Progenitor cell of endocrine pancreas (in vitro differentiated cells): ENCODE measurements at regions not wholly inside any gene's neighbourhood (a gene's known extent, or its start where the extent isn't known, plus 50 kb on each side); places are given as distances from the start of the nearest gene placed in this dataset.

Experiments
- DNase-seq: peaks from one replicate; pipeline ENCODE4 v3.0.0; 2021; ENCODE audit warnings: low spot score; ENCODE audit not compliant: unreplicated experiment
- H3K27ac Mint-ChIP-seq: 2 replicates; pipeline ENCODE4 v1.8.0; 2021; ENCODE audit warnings: mild to moderate bottlenecking, moderate library complexity, mixed read lengths
- H3K27me3 Mint-ChIP-seq: 2 replicates; pipeline ENCODE4 v1.8.0; 2021; ENCODE audit warnings: mixed read lengths
- H3K36me3 Mint-ChIP-seq: 2 replicates; pipeline ENCODE4 v1.8.0; 2022; ENCODE audit warnings: mixed read lengths; ENCODE audit not compliant: insufficient read depth
- H3K4me1 Mint-ChIP-seq: 2 replicates; pipeline ENCODE4 v1.8.0; 2021; ENCODE audit warnings: low read depth, mixed read lengths
- H3K4me3 Mint-ChIP-seq: 2 replicates; pipeline ENCODE4 v1.8.0; 2021; ENCODE audit warnings: low read depth, mild to moderate bottlenecking, moderate library complexity, mixed read lengths
- H3K9me3 Mint-ChIP-seq: 2 replicates; pipeline ENCODE4 v1.8.0; 2021; ENCODE audit warnings: low read depth, mixed read lengths
- CTCF ChIP-seq: fragments of 200-600 bp; sonication (generic); IDR thresholded peaks from one replicate; pipeline ENCODE4 v1.5.0; 2021; ENCODE audit warnings: antibody characterized with exemption, mild to moderate bottlenecking; ENCODE audit not compliant: unreplicated experiment

GRCh38 chr21:16262091-16262490, 532.3 kb downstream of the USP25 start:
- Mint-ChIP-seq H3K36me3 (no peaks in the 10 kb centered on the region), H3K4me3 (no peak overlapping the region), H3K27me3 (no peaks in the 10 kb centered on the region), H3K27ac (no peak overlapping the region), H3K4me1 (peaks cover 20% of the 10 kb centered on the region), H3K9me3 (no peaks in the 10 kb centered on the region)
- DNase-seq: no peak
- no peak for TF ChIP-seq CTCF

GRCh38 chr21:16264319-16264718, 534.5 kb downstream of the USP25 start:
- Mint-ChIP-seq H3K27ac (no peak overlapping the region), H3K27me3 (no peaks in the 10 kb centered on the region), H3K36me3 (no peaks in the 10 kb centered on the region), H3K4me3 (no peak overlapping the region), H3K4me1 (peaks cover 1% of the 10 kb centered on the region), H3K9me3 (no peaks in the 10 kb centered on the region)
- DNase-seq: no peak
- no peak for TF ChIP-seq CTCF

- H3K27ac Mint-ChIP-seq: no peak overlapping the region
- no peak for DNase-seq
- H3K27me3 Mint-ChIP-seq: no peaks in the 10 kb centered on the region
- no peaks in the 10 kb centered on the region for H3K4me1 Mint-ChIP-seq
- H3K4me3 Mint-ChIP-seq: no peak overlapping the region
- no peaks in the 10 kb centered on the region for H3K9me3 Mint-ChIP-seq
- no peak for TF ChIP-seq CTCF
- H3K36me3 Mint-ChIP-seq: no peaks in the 10 kb centered on the region
These were observed 539.7 kb downstream of the USP25 start for GRCh38 chr21:16269476-16269875.

GRCh38 chr21:16279731-16280581, 550.2 kb downstream of the USP25 start:
- peaks cover 6% of the 10 kb centered on the region for H3K9me3 Mint-ChIP-seq
- H3K36me3 Mint-ChIP-seq: peaks cover 2% of the 10 kb centered on the region
- no peaks in the 10 kb centered on the region for H3K27me3 Mint-ChIP-seq
- peaks cover 44% of the 10 kb centered on the region for H3K4me1 Mint-ChIP-seq
- peak overlapping the region; percentile 78 for H3K4me3 Mint-ChIP-seq
- H3K27ac Mint-ChIP-seq: peak overlapping the region; percentile 99
- no peak for TF ChIP-seq CTCF
- DNase-seq: no peak

GRCh38 chr21:16280686-16281091, 550.9 kb downstream of the USP25 start:
- peak overlapping the region; percentile 99 for H3K27ac Mint-ChIP-seq
- peaks cover 2% of the 10 kb centered on the region for H3K36me3 Mint-ChIP-seq
- peaks cover 49% of the 10 kb centered on the region for H3K4me1 Mint-ChIP-seq
- peaks cover 6% of the 10 kb centered on the region for H3K9me3 Mint-ChIP-seq
- no peak for DNase-seq
- peak overlapping the region; percentile 78 for H3K4me3 Mint-ChIP-seq
- TF ChIP-seq CTCF: no peak
- no peaks in the 10 kb centered on the region for H3K27me3 Mint-ChIP-seq
